ENCODE measurements at regions not wholly inside any gene's neighbourhood (a gene's known extent, or its start where the extent isn't known, plus 50 kb on each side); places are given as distances from the start of the nearest gene placed in this dataset.

DNA sequence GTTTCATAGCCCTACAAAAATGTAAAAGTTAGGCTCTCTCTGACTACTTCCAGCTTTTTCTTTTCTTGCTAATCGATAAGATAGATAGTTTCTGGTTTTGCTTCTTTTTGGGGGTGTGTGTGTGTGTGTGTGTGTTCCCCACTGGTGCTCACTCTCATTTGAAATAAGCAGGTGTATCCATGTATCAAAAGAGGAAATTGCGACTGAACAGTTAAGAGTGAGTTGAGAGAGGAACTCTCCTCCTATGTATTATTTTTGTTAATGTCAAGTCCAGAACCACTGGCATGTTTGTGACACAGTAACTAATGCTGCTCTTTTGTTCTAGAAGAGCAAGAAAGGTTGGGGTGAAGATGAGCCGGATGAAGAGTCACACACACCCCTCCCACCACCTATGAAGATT lies 96.7 kb upstream of the UMPS start:
- TF ChIP-seq, protein P1, sequence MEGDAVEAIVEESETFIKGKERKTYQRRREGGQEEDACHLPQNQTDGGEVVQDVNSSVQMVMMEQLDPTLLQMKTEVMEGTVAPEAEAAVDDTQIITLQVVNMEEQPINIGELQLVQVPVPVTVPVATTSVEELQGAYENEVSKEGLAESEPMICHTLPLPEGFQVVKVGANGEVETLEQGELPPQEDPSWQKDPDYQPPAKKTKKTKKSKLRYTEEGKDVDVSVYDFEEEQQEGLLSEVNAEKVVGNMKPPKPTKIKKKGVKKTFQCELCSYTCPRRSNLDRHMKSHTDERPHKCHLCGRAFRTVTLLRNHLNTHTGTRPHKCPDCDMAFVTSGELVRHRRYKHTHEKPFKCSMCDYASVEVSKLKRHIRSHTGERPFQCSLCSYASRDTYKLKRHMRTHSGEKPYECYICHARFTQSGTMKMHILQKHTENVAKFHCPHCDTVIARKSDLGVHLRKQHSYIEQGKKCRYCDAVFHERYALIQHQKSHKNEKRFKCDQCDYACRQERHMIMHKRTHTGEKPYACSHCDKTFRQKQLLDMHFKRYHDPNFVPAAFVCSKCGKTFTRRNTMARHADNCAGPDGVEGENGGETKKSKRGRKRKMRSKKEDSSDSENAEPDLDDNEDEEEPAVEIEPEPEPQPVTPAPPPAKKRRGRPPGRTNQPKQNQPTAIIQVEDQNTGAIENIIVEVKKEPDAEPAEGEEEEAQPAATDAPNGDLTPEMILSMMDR (IDR thresholded peaks at IDR 0.05): no peak
- no peak for TF ChIP-seq POLR2A (IDR thresholded peaks at IDR 0.05)

Measured in thyroid gland (tissue), 4 donors.